ENCODE measurements at regions not wholly inside any gene's neighbourhood (a gene's known extent, or its start where the extent isn't known, plus 50 kb on each side); places are given as distances from the start of the nearest gene placed in this dataset.

GRCh38 chr16:86286991-86287663 is 223.2 kb upstream of the FOXF1 start:
- DNase-seq, result no peak

GRCh38 chr16:86287664-86288201 is 222.6 kb upstream of the FOXF1 start:
- DNase-seq, result no peak

- DNase-seq, result no peak
Measured at GRCh38 chr16:86288716-86289294, 221.5 kb upstream of the FOXF1 start.

DNA sequence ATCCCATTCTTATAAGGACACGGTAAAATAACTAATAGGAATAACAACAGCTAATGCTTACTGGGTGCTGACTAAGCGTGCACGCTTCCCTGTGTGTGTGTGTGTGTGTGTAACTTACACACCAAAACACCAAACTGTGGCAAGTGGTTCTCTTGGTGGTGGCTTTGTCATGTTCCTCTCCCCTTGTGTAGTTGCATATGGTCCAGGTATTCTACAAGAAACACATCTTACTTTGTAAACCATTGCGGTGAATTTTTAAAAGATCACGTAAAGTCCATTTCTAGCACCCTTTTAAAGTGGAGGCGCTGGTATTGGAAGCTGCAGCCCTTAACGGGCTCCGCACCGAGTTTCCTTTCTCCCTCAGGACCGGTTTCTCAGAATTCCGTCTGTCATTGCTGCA is 221.0 kb upstream of the FOXF1 start:
- no peak for DNase-seq

GRCh38 chr16:86289907-86290306 is 220.4 kb upstream of the FOXF1 start:
- DNase-seq, result no peak

- DNase-seq, result no peak
Measured at GRCh38 chr16:86291491-86291890, 218.8 kb upstream of the FOXF1 start.

- no peak for DNase-seq
Measured at GRCh38 chr16:86292171-86292775, 218.1 kb upstream of the FOXF1 start.

- DNase-seq, result no peak
Measured at GRCh38 chr16:86292942-86293341, 217.4 kb upstream of the FOXF1 start.

DNA sequence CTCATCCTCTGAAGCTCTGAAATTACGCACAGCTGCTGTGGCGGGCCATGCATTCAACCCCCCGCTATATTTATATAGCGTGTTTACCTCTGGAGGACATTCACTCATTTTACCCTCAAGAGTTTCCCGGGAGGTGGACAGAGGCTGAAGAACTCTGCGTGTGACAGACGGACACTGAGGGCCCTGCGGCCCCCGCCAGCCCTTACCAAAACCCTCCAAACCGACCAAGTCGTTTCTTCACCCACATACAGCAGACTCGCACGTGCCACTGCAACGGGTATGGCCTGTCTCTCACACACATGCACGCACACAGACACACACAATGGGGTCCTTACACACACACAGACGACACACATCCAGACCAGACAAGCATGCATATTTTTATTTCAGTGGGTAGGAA is 216.4 kb upstream of the FOXF1 start:
- no peak for DNase-seq

GRCh38 chr16:86294535-86295196 is 215.7 kb upstream of the FOXF1 start:
- DNase-seq, result no peak

- no peak for DNase-seq
Measured at GRCh38 chr16:86296256-86296655, 214.1 kb upstream of the FOXF1 start.

DNA sequence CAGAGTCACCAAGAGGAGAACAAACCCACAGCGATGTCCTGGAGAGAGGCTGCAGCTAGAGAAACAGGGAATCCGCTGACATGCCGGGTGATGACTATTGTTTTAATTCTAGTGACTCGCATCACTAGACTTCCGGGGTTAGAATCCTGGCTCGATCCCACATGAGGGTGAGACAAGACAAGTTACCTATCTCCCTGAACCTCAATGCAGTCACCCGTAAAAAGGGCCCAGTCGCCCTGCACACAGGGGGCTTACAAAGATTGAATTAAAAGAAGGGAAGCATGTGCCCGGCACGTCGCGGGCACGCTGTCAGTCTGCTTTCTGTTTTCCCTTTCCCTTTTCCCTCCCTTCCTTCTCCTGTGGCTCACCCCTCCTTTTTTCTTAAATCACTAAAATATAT is 212.9 kb upstream of the FOXF1 start:
- DNase-seq, result no peak

GRCh38 chr16:86297866-86298757 is 212.2 kb upstream of the FOXF1 start:
- DNase-seq, result no peak

DNA sequence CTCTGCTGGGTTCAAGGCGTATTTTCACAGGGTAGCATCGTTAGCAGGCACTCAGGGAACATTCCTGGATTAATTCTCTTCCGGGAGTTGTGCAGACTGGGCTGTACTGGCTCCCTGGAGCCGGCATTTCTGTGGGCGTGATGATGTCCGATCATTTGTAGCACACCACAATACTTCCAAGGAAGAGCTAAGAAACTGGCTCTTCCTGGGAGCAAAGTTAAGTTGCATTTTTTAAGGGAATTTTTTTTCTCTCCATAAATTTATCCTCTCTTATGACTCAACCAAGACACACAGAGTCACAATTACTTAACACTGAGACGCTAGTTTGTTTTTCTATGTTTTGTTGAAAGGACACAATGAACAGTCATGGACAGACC is 211.6 kb upstream of the FOXF1 start:
- DNase-seq, result no peak

- DNase-seq, result no peak
Measured at GRCh38 chr16:86299882-86300610, 210.3 kb upstream of the FOXF1 start.

- DNase-seq, result no peak
Measured at GRCh38 chr16:86300746-86301481, 209.4 kb upstream of the FOXF1 start.

GRCh38 chr16:86302421-86303109 is 207.8 kb upstream of the FOXF1 start:
- no peak for DNase-seq

DNA sequence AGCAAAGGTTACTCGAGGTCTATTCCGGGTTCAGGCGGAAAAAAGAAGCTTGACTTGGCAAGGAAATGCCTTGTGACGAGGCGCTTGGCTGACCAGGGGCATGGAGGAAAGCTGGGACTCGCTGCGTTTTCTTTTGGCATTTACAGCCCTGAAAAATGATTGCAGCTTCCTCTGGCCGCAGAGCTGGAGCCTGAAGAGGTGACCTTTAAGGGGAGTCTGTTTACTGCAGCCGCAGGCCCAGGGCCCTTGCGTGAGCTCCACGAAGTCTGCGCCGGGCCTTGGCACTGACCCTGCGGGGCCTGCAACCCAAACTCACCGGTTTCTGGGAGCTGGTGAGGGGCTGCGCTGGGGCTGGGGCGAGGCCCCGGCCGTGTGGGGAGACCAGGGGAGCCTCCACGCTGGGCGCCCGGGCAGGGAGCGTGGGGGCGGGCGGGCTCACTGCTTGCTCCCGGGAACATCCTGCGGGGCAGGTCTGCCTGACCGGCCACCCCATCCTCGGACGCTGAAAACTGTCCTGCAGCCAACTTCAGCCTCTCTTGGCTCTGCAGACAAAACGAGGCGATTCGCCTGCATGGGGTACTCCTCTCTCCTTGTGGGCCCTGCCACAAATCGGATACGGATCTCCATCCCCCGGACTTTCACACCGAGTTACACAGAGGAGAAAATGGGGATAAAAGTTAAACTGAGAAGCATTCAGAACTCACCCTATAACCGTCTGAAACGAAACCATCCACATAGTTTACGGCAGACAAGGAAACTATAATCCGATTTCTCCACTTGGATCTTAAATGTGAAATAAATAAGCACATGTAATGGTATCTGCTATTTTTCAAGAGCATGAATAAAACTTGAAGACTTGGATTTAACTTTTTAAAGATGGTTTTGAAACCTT is 206.3 kb upstream of the FOXF1 start:
- DNase-seq, result no peak

DNA sequence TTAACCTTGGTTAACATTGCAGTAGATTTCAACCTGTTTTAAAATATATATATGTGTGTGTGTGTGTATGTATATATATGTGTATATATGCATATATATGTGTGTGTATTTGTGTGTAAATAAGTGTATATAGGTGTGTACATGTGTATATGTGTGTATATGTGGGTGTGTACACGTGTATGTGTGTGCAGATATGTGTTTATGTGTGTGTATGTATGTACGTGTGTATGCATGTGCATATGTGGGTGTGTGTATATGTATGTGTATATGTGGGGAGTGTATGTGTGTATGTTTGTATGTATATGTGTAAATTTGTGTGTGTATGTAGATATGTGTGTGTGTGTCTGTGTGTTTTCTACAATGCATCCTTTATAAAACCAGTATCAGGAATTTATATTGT is 205.5 kb upstream of the FOXF1 start:
- DNase-seq, result no peak

GRCh38 chr16:86305440-86305839 is 204.9 kb upstream of the FOXF1 start:
- no peak for DNase-seq

Data from activated T-cell treated with anti-CD3 and anti-CD28 coated beads, Interleukin-2, amount 50 U/mL, for 48 hours (primary cell).